HL-60 (cell line): ENCODE measurements at regions not wholly inside any gene's neighbourhood (a gene's known extent, or its start where the extent isn't known, plus 50 kb on each side); places are given as distances from the start of the nearest gene placed in this dataset.

Source experiments
- GABPA ChIP-seq: IDR thresholded peaks from 2 replicates; pipeline ENCODE4 v1.6.1; 2012; ENCODE audit warnings: low read depth
- POLR2AphosphoS5 ChIP-seq: IDR thresholded peaks from 2 replicates; pipeline ENCODE4 v1.6.1; 2012; ENCODE audit warnings: low read depth
- SPI1 ChIP-seq: IDR thresholded peaks from 2 replicates; pipeline ENCODE4 v1.6.1; 2012; ENCODE audit warnings: low read depth, mild to moderate bottlenecking, borderline replicate concordance
- TF ChIP-seq, protein P1 (sequence below): IDR thresholded peaks from one replicate; pipeline ENCODE4 v1.5.1; 2011; ENCODE audit warnings: low read length, control low read depth, inconsistent platforms; ENCODE audit not compliant: insufficient read depth

- TF ChIP-seq, protein P1, sequence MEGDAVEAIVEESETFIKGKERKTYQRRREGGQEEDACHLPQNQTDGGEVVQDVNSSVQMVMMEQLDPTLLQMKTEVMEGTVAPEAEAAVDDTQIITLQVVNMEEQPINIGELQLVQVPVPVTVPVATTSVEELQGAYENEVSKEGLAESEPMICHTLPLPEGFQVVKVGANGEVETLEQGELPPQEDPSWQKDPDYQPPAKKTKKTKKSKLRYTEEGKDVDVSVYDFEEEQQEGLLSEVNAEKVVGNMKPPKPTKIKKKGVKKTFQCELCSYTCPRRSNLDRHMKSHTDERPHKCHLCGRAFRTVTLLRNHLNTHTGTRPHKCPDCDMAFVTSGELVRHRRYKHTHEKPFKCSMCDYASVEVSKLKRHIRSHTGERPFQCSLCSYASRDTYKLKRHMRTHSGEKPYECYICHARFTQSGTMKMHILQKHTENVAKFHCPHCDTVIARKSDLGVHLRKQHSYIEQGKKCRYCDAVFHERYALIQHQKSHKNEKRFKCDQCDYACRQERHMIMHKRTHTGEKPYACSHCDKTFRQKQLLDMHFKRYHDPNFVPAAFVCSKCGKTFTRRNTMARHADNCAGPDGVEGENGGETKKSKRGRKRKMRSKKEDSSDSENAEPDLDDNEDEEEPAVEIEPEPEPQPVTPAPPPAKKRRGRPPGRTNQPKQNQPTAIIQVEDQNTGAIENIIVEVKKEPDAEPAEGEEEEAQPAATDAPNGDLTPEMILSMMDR: no peak
- TF ChIP-seq SPI1 (no peak), GABPA (no peak), POLR2AphosphoS5 (no peak)
Measured at GRCh38 chr9:38164659-38165221, 95.7 kb upstream of the SHB start.
